Omental fat pad (tissue), 3 donors: ENCODE measurements at regions not wholly inside any gene's neighbourhood (a gene's known extent, or its start where the extent isn't known, plus 50 kb on each side); places are given as distances from the start of the nearest gene placed in this dataset.

Source experiments
- ATAC-seq: fragments of 150-250 bp; one replicate; pipeline ENCODE4 v1.9.1; 2016; ENCODE audit warnings: mild to moderate bottlenecking, moderate library complexity; ENCODE audit not compliant: low FRiP score
- DNase-seq: peaks from one replicate; pipeline ENCODE4 v3.0.0-alpha.2; 2019; ENCODE audit warnings: low spot score
- TF ChIP-seq, protein P1 (sequence below), 3 donors: fragments of 450-650 bp; IDR thresholded peaks; one replicate each; pipeline ENCODE4 v1.5.1; 2016 to 2017; ENCODE audit warnings: antibody characterized with exemption in 3 of 3, mild to moderate bottlenecking in 3 of 3, moderate library complexity in 2 of 3

DNA sequence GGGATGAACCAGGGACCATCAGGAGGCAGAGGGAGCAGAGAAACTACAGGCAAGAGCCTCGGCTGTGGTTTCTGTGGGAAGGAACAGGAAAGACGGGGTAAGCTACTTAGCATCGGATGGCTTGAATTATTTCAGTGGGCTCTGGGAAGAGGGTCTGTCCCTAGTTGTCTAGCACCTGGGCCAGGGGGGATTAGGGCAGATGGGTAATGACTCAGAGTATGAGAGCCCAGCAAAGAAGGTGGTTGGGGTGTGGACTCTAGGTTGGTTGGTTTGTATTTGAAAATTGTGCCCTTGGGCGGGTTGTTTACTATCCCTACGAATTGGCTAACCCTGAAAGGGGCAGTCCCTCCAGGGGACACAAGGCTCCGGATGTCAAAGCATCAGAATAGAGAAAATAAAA is 148.5 kb upstream of the TAB2 start:
- DNase-seq (no peak), ATAC-seq (no peak)
- TF ChIP-seq, protein P1, sequence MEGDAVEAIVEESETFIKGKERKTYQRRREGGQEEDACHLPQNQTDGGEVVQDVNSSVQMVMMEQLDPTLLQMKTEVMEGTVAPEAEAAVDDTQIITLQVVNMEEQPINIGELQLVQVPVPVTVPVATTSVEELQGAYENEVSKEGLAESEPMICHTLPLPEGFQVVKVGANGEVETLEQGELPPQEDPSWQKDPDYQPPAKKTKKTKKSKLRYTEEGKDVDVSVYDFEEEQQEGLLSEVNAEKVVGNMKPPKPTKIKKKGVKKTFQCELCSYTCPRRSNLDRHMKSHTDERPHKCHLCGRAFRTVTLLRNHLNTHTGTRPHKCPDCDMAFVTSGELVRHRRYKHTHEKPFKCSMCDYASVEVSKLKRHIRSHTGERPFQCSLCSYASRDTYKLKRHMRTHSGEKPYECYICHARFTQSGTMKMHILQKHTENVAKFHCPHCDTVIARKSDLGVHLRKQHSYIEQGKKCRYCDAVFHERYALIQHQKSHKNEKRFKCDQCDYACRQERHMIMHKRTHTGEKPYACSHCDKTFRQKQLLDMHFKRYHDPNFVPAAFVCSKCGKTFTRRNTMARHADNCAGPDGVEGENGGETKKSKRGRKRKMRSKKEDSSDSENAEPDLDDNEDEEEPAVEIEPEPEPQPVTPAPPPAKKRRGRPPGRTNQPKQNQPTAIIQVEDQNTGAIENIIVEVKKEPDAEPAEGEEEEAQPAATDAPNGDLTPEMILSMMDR (IDR thresholded peaks at IDR 0.05): no peak

DNA sequence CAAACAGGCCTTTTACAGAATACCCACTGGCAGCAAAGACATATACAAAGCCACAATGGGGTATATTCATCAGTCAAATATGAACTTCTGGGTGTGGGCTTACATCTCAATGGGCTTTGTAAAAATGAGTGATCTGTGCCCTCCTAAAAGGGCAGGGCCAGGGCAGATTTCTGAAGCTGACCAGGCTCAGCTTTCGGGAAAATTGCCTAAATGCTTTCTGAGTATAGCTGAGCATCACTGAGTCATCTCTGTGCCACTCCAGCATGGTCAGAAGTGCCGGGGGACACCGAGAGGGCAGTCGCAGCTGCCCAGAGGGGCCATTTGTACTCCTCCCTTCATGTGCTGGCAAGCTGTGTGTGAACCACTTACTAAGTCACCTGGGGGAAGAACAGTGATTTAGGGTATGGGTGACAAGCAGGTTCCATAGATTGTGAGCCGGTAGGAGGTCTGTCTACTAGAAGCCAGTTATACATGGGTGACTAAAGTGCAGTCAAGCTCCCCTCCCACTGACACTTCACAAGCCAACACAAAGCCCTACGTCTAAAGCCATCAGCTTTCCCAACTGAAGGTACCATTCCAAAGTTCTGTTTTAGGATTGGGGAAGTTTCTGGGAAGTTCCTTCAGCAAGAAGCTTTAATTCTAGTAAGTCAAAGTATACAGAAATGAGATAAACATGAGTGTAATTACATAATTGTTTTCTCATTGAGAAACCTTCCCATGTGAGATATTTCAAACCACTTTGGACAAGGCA is 147.6 kb upstream of the TAB2 start:
- DNase-seq (no peak), ATAC-seq (peak; percentile 46)

DNA sequence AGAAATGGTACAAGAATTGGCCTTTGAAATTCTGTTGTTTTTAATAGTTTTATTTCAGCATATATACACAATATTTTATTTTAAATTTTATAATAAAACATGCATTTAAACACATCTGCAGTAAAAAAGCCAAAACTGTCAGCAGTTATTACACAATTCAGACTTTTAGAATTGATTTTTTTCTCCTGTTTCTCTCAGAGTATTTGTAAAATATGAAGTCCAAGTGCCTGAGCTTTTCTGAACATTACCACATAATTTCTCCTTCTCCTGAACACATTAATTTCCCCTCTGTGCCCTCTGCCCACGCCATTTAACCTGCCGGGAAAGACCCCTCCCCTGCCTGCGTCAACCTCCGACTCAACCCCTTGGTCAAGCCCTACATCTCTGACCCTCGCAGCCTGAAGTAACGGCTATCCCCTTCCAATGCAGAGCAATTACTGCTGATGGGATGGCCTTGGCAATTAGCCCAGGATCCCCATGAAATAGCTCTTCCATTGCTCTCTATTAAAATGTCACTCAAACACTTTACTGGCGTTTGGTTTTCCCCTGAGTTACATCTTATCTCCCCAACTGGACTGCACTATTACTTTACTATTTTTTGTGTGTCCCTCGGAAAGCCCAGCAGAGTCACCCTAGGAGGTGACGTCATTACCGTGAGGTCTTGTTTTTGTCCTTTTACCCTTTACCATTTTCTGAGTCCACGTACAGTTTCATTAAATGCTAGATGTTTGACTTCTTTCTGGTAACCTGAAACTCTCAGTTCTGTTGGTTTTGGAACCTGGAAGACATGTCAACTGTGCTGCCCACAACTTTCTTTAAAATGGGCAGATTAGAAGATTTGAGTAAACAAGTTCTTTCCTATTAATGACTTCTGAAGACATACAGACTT is 146.7 kb upstream of the TAB2 start:
- ATAC-seq (peak; percentile 59), DNase-seq (no peak)
- TF ChIP-seq, protein P1 (IDR thresholded peaks at IDR 0.05): no peak

More for the DNA sequence above, 147.6 kb upstream of the TAB2 start:
- TF ChIP-seq, protein P1 (IDR thresholded peaks at IDR 0.05): no peak

DNA sequence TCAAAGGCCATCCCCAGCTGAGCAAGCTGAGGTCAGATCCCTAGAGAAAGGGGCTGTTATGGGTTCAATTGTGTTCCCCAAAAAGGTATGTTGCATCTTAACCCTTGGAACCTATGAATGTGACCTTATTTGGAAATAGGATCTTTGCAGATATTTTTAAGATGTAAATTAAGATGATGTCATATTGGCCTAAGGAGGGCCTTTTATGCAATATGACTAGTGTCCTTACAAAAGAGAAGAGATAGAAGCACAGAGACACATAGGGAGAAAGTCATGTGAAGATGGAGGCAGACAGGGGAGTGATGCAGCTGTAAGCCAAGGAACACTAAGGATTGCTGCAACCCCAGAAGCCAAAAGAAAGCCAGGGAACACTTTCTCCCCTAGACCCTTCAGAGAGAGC is 144.3 kb upstream of the TAB2 start:
- TF ChIP-seq, protein P1 (IDR thresholded peaks at IDR 0.05): no peak
- no peak for DNase-seq
- no peak for ATAC-seq

DNA sequence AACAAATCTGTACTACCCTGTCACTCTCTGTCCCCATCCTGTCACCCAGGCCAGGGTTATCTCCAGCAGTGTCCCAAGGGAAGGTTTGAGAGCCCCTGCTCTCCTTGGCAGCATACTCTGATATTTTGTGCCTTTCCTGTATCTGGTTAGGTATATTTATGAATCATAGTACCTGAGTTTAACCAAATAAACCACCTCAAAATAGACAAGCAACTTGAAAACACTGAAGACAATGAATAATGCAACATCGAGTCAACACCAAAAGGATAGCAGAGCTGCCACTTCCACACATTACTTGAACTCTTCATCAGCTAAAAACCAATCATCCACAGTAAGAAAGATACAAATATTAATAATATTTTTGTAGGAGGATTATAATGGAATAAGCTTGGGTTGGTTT is 142.6 kb upstream of the TAB2 start:
- no peak for ATAC-seq

DNA sequence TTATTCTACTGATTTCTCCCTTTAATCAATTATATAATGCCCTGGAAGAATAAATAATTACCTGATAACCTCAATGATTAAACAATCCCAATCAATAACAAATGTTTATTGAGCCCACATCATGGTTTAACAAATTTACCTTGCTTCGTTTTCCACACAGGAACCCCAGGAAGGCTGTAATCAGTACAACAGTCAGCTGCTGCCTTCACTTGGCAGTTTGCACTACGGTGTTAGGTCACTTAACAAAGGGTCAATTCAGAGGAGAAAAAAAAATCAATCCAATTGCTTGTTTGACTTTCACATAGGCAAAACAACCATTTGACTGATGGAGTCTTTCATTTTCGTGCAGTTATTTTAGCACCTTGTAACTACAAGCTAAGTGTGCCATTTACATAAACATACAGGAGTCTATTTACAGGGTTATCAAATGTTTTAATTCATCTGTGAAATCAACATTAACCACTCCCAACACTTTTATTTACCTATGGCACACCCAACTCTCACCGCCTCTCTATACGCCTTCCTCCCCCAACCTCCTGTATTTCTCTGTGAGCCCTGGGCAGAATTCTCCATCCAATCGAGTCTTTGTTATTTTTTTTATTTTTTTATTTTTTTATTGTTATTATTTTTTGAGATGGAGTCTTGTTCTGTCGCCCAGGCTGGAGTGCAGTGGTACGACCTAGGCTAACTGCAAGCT is 140.4 kb upstream of the TAB2 start:
- TF ChIP-seq, protein P1 (IDR thresholded peaks at IDR 0.05): no peak
- ATAC-seq (no peak), DNase-seq (no peak)

More for the DNA sequence above, 142.6 kb upstream of the TAB2 start:
- no peak for DNase-seq
- TF ChIP-seq, protein P1 (IDR thresholded peaks at IDR 0.05): no peak
